ENCODE measurements at regions not wholly inside any gene's neighbourhood (a gene's known extent, or its start where the extent isn't known, plus 50 kb on each side); places are given as distances from the start of the nearest gene placed in this dataset.

GRCh38 chr3:115323380-115323779 lies 176.3 kb upstream of the ZBTB20 start (continued):
- no peak for TF ChIP-seq E2F4 (IDR thresholded peaks at IDR 0.05; ENCODE audit: low read depth, low read length)

DNA sequence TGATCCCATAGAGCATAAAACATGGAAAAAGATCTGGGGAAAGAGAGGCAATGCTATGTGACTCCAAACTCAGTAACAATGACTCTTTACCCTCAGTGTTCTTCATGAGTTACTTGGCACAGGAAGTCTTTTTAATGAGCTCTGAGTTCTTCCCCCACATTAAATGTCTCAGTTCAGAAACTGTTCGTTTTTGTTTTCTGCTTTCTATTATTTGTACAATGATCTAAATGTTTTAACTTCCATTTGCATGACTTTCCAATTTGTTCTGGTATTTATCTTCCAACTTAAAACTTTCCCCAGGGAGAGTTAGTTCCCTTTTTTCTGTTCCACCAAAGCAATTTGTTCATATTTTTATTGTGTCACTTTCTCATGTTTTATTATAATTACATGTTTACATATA lies 177.0 kb upstream of the ZBTB20 start:
- ChIA-PET SMC1A (ENCODE audit: uncharacterized antibody, unreplicated experiment) (no interaction called here), RAD21 (ENCODE audit: unreplicated experiment) (no interaction called here), POLR2A (no interaction called here), CTCF (no interaction called here)
- Histone ChIP-seq H3K27me3 (replicated peaks in 1 of 2; ENCODE audit: control insufficient read depth in 2 of 2, insufficient read depth in 2 of 2, low read length in 1 of 2) (no peaks in the 10 kb centered on the region), H3K4me2 (ENCODE audit: control insufficient read depth, insufficient read depth) (no peak overlapping the region), H3K27ac (ENCODE audit: control insufficient read depth, insufficient read depth) (no peak overlapping the region), H3K9ac (ENCODE audit: control insufficient read depth, insufficient read depth, low read length) (no peak overlapping the region), H3K4me1 (ENCODE audit: control insufficient read depth, insufficient read depth, low read length) (no peaks in the 10 kb centered on the region), H3K79me2 (ENCODE audit: control insufficient read depth, insufficient read depth, low read length) (no peaks in the 10 kb centered on the region), H4K20me1 (ENCODE audit: control insufficient read depth, insufficient read depth) (no peaks in the 10 kb centered on the region), H3K9me3 (replicated peaks; ENCODE audit: control insufficient read depth, insufficient read depth, low read length) (no peaks in the 10 kb centered on the region), H2AFZ (ENCODE audit: control insufficient read depth, low read depth, low read length) (no peak overlapping the region), H3K4me3 (no peak overlapping the region), H3K36me3 (ENCODE audit: control insufficient read depth in 2 of 2, insufficient read depth in 2 of 2, low read length in 1 of 2) (no peaks in the 10 kb centered on the region)
- in situ Hi-C loops (cut with MboI), result no loop called here
- intact Hi-C loops (cut with micrococcal nuclease; ENCODE audit: unreplicated experiment), result no loop called here
- DNase-seq (ENCODE audit: low read depth, low spot score), result no peak
- no peak for ATAC-seq
- no peak for FAIRE-seq
- no TSS peak for BruUV-seq (replicated peaks)
- WGBS (ENCODE audit: insufficient coverage, insufficient replicate concordance, low lambda C conversion rate, missing lambda C conversion rate), result 0% methylated on average over 1 of the region's 1 CpG
- TF ChIP-seq RELB (IDR thresholded peaks at IDR 0.05; ENCODE audit: low read depth) (no peak), MEF2A (IDR thresholded peaks at IDR 0.05; ENCODE audit: insufficient read depth, low read depth, low read length) (no peak), NR2C1 (IDR thresholded peaks at IDR 0.05) (no peak), PAX8 (IDR thresholded peaks at IDR 0.05) (no peak), HCFC1 (IDR thresholded peaks at IDR 0.05; ENCODE audit: low read length) (no peak), NBN (IDR thresholded peaks at IDR 0.05) (no peak), SIX5 (IDR thresholded peaks at IDR 0.05; ENCODE audit: low read depth, low read length, severe bottlenecking) (no peak), ZNF687 (IDR thresholded peaks at IDR 0.05) (no peak)
- TF ChIP-seq, protein P1, sequence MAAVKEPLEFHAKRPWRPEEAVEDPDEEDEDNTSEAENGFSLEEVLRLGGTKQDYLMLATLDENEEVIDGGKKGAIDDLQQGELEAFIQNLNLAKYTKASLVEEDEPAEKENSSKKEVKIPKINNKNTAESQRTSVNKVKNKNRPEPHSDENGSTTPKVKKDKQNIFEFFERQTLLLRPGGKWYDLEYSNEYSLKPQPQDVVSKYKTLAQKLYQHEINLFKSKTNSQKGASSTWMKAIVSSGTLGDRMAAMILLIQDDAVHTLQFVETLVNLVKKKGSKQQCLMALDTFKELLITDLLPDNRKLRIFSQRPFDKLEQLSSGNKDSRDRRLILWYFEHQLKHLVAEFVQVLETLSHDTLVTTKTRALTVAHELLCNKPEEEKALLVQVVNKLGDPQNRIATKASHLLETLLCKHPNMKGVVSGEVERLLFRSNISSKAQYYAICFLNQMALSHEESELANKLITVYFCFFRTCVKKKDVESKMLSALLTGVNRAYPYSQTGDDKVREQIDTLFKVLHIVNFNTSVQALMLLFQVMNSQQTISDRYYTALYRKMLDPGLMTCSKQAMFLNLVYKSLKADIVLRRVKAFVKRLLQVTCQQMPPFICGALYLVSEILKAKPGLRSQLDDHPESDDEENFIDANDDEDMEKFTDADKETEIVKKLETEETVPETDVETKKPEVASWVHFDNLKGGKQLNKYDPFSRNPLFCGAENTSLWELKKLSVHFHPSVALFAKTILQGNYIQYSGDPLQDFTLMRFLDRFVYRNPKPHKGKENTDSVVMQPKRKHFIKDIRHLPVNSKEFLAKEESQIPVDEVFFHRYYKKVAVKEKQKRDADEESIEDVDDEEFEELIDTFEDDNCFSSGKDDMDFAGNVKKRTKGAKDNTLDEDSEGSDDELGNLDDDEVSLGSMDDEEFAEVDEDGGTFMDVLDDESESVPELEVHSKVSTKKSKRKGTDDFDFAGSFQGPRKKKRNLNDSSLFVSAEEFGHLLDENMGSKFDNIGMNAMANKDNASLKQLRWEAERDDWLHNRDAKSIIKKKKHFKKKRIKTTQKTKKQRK (IDR thresholded peaks at IDR 0.05; ENCODE audit: low read depth, low read length), result no peak
